ENCODE measurements at regions not wholly inside any gene's neighbourhood (a gene's known extent, or its start where the extent isn't known, plus 50 kb on each side); places are given as distances from the start of the nearest gene placed in this dataset.

GRCh38 chr13:65411521-65411920 lies 1818.6 kb downstream of the PCDH9 start:
- H3K9me3 ChIP-seq = no peaks in the 10 kb centered on the region
- DNase-seq = no peak
- H3K36me3 ChIP-seq = no peaks in the 10 kb centered on the region
- TF ChIP-seq POLR2A (IDR thresholded peaks at IDR 0.05) = no peak
- TF ChIP-seq CTCF (IDR thresholded peaks at IDR 0.05) = no peak
- no peak overlapping the region for H3K27ac ChIP-seq
- no peaks in the 10 kb centered on the region for H3K27me3 ChIP-seq
- no peak overlapping the region for H3K4me3 ChIP-seq (replicated peaks in 1 of 3)
- WGBS, 2 donors = 80 to 83% methylated on average over 2 of the region's 2 CpGs
- no peaks in the 10 kb centered on the region for H3K4me1 ChIP-seq
- intact Hi-C loops (cut with DNase I) = no loop called here

GRCh38 chr13:65410791-65411190 lies 1819.3 kb downstream of the PCDH9 start:
- DNase-seq = no peak
- WGBS, 2 donors = 90 to 92% methylated on average over 3 of the region's 3 CpGs
- Histone ChIP-seq H3K9me3 (no peaks in the 10 kb centered on the region), H3K4me3 (replicated peaks in 1 of 3) (no peak overlapping the region), H3K27me3 (no peaks in the 10 kb centered on the region), H3K4me1 (no peaks in the 10 kb centered on the region), H3K36me3 (no peaks in the 10 kb centered on the region), H3K27ac (no peak overlapping the region)
- TF ChIP-seq POLR2A (IDR thresholded peaks at IDR 0.05) = no peak
- TF ChIP-seq CTCF (IDR thresholded peaks at IDR 0.05) = no peak
- intact Hi-C loops (cut with DNase I) = no loop called here

GRCh38 chr13:65401315-65401714 lies 1828.8 kb downstream of the PCDH9 start:
- H3K36me3 ChIP-seq = no peaks in the 10 kb centered on the region
- H3K4me1 ChIP-seq = no peaks in the 10 kb centered on the region
- intact Hi-C loops (cut with DNase I) = no loop called here
- DNase-seq = no peak
- no peaks in the 10 kb centered on the region for H3K27me3 ChIP-seq
- no peaks in the 10 kb centered on the region for H3K9me3 ChIP-seq
- H3K4me3 ChIP-seq (replicated peaks in 1 of 3) = no peak overlapping the region
- TF ChIP-seq CTCF (IDR thresholded peaks at IDR 0.05) = no peak
- TF ChIP-seq POLR2A (IDR thresholded peaks at IDR 0.05) = no peak
- no peak overlapping the region for H3K27ac ChIP-seq

- DNase-seq = no peak
- Histone ChIP-seq H3K27me3 (no peaks in the 10 kb centered on the region), H3K27ac (no peak overlapping the region), H3K4me3 (replicated peaks in 1 of 3) (no peak overlapping the region), H3K4me1 (no peaks in the 10 kb centered on the region), H3K36me3 (no peaks in the 10 kb centered on the region), H3K9me3 (no peaks in the 10 kb centered on the region)
- TF ChIP-seq POLR2A (IDR thresholded peaks at IDR 0.05) = no peak
- no peak for TF ChIP-seq CTCF (IDR thresholded peaks at IDR 0.05)
- 86 to 87% methylated on average over 2 of the region's 2 CpGs for WGBS, 2 donors
- intact Hi-C loops (cut with DNase I) = no loop called here
These were observed 1829.4 kb downstream of the PCDH9 start for GRCh38 chr13:65400702-65401101.

- intact Hi-C loops (cut with DNase I) = no loop called here
- no peak for TF ChIP-seq CTCF (IDR thresholded peaks at IDR 0.05)
- TF ChIP-seq POLR2A (IDR thresholded peaks at IDR 0.05) = no peak
- no peak overlapping the region for H3K27ac ChIP-seq
- H3K36me3 ChIP-seq = no peaks in the 10 kb centered on the region
- 84 to 95% methylated on average over 6 of the region's 6 CpGs for WGBS, 2 donors
- H3K4me3 ChIP-seq (replicated peaks in 1 of 3) = no peak overlapping the region
- no peaks in the 10 kb centered on the region for H3K4me1 ChIP-seq
- no peaks in the 10 kb centered on the region for H3K9me3 ChIP-seq
- no peak for DNase-seq
- no peaks in the 10 kb centered on the region for H3K27me3 ChIP-seq
These were observed 1842.3 kb downstream of the PCDH9 start for GRCh38 chr13:65387743-65388347.
